Hepatocyte (in vitro differentiated cells): ENCODE measurements at regions not wholly inside any gene's neighbourhood (a gene's known extent, or its start where the extent isn't known, plus 50 kb on each side); places are given as distances from the start of the nearest gene placed in this dataset.

Source experiments
- EZH2 ChIP-seq: fragments of 200-600 bp; sonication (generic); IDR thresholded peaks from 2 replicates; pipeline ENCODE4 v1.6.1; 2016; ENCODE audit warnings: antibody characterized with exemption, mild to moderate bottlenecking, borderline replicate concordance
- TF ChIP-seq, protein P1 (sequence below): fragments of 200-600 bp; sonication (generic); IDR thresholded peaks from 2 replicates; pipeline ENCODE4 v1.5.1; 2016; ENCODE audit warnings: antibody characterized with exemption, mild to moderate bottlenecking; ENCODE audit not compliant: poor library complexity

DNA sequence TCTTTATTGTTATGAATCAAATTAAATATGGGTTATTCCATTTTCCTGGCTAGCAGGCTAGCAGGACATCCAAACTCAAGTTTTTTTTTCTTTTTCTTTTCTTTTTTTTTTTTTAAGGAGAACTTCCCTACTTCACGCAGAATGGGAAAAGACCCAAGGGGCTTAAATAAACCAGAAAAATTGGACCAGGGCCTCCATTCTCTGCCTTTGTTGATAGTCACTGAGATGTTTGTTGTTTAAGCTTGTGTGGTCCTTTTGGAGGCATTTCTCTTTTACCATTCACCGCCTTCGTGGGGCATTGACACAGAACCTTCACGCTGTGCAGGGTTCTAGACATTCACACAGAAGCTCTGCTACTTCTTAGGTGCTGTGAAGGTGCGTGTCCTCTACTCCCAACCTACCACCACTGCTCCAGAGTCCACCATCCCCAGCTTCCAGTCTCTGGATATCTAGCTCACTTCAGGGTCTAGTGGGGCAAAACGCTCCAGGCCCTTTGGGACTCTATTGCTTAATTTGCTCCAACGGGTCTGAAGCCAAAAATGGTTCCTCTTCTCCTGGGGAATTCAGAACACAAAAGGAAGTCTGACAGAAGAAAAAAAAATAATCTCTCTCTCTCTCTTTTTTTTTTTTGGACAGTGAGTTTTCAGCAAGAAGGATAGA is 301.3 kb downstream of the AEBP2 start:
- TF ChIP-seq, protein P1, sequence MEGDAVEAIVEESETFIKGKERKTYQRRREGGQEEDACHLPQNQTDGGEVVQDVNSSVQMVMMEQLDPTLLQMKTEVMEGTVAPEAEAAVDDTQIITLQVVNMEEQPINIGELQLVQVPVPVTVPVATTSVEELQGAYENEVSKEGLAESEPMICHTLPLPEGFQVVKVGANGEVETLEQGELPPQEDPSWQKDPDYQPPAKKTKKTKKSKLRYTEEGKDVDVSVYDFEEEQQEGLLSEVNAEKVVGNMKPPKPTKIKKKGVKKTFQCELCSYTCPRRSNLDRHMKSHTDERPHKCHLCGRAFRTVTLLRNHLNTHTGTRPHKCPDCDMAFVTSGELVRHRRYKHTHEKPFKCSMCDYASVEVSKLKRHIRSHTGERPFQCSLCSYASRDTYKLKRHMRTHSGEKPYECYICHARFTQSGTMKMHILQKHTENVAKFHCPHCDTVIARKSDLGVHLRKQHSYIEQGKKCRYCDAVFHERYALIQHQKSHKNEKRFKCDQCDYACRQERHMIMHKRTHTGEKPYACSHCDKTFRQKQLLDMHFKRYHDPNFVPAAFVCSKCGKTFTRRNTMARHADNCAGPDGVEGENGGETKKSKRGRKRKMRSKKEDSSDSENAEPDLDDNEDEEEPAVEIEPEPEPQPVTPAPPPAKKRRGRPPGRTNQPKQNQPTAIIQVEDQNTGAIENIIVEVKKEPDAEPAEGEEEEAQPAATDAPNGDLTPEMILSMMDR, result no peak
- TF ChIP-seq EZH2, result no peak
